MG63 (cell line): ENCODE measurements at regions not wholly inside any gene's neighbourhood (a gene's known extent, or its start where the extent isn't known, plus 50 kb on each side); places are given as distances from the start of the nearest gene placed in this dataset.
"Not testable (repeated sequence)": the region's sequence is repeated elsewhere in the genome, so short reads cannot be mapped to it uniquely, and the experiment has no call there.

Experiments
- DNase-seq: peaks from one replicate; pipeline ENCODE4 v3.0.0-alpha.2; 2020
- H3K27me3 ChIP-seq: fragments of 250-450 bp; sonication (Bioruptor Pico); 2 replicates; pipeline ENCODE4 v1.5.1; 2020; ENCODE audit warnings: mild to moderate bottlenecking, moderate library complexity
- H3K36me3 ChIP-seq: fragments of 250-450 bp; sonication (Bioruptor Pico); 2 replicates; pipeline ENCODE4 v1.5.1; 2020; ENCODE audit warnings: mild to moderate bottlenecking, moderate library complexity
- H3K4me3 ChIP-seq: fragments of 250-450 bp; sonication (Bioruptor Pico); 2 replicates; pipeline ENCODE4 v1.5.1; 2020; ENCODE audit warnings: mild to moderate bottlenecking, moderate library complexity
- H3K9me3 ChIP-seq: fragments of 250-450 bp; sonication (Bioruptor Pico); 2 replicates; pipeline ENCODE4 v1.5.1; 2020; ENCODE audit warnings: mild to moderate bottlenecking, moderate library complexity

- H3K9me3 ChIP-seq, result no peaks in the 10 kb centered on the region
- H3K4me3 ChIP-seq, result no peak overlapping the region
- no peaks in the 10 kb centered on the region for H3K36me3 ChIP-seq
- DNase-seq, result no peak
- H3K27me3 ChIP-seq, result no peaks in the 10 kb centered on the region
Observed at GRCh38 chr2:173567493-173567892, 212.8 kb downstream of the CDCA7 start.

DNA sequence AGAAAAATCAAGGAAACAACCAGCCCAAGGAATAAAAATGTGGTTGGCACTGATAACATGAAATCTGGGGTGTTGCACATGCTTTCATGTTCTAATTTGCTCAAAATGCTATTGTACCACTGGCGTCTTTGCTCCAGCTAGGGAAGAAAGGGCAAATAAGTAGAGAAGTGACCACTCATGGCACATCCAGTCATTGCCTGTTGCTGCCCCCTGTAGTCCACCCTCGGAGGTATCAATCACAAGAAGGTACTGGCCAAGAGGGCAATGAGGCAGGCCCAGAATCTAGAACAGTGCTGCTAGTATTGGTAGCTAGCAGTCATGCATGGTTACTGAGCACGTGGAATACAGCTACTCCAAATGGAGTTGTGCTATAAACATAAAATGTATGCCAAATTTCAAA is 213.4 kb downstream of the CDCA7 start:
- Histone ChIP-seq H3K36me3 (no peaks in the 10 kb centered on the region), H3K27me3 (no peaks in the 10 kb centered on the region), H3K9me3 (no peaks in the 10 kb centered on the region), H3K4me3 (no peak overlapping the region)
- DNase-seq, result peak; percentile 6

DNA sequence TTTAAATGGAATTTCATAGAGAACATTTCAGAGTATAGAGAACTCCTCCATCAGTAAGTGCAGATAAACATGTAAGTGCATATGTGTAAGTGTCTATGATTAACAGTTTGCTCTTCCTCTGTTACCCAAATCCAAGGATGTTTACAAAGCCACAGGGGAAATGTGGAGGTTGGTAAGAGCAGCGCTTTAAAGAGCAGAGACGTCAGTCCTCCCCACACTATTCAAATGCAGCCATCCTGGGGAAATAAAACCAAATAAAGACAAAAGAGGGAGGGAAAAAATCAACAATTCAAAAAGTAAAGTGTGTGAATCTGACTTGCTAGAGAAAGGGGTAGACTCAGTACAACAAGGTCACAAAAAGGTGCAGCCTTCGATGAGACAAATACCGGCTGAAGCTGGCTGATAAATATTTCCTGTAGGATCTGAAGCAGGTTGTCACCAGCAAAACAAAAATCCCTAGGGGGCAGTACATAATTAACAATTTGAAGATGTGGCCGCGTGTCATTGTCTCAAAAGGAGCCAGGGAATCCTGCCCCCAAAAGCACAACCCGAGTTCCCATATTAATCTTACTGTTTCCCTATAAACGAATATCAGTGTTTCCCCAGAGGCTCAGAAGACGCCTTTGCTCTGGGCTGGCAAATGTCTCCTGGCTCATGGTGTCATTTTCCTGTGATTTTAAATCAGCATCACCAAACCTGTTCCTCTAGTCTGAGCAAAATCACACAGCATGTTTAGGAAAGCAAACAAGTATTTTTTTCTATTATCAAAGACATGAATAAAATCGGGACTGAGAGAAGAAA is 216.5 kb downstream of the CDCA7 start:
- Histone ChIP-seq H3K36me3 (no peaks in the 10 kb centered on the region), H3K9me3 (no peaks in the 10 kb centered on the region; the same call in 1 of the 2 replicates), H3K27me3 (no peaks in the 10 kb centered on the region), H3K4me3 (no peak overlapping the region)
- no peak for DNase-seq

DNA sequence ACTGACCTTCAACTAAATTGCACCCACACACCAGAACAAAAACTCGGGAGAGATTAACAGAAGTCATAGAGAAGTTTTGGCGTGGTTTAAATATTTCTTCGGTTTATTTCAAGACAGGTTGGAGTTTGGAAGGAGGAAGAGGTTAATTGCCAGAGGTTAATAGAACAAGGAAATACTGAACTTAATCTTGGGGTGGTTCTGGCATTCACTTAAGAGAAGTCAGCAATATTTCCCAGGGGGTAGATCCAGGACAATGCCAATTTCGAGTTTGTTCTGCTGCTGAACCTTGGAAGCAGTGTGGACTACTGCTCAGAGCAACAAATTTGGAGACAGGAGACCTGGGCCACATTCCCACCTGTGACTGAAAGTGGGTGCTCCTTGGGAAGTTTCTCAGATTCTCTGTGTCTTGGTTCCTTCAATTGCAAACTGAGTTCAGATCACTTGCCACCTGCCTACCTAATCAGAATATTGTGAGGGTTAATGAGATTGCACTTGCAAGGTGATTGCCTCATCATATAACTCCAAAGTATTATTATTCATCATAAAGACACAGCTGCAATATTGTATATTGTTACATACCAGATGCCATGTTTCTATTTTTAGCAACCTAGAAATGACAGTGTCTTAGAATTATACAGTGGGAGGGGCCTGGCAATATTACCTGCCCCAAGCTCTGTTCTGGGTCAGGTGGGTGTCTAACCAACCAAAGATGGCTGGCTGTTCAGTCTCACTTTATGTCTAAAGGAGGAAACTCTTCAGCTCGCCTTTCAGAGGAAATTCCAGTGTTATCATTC is 217.4 kb downstream of the CDCA7 start:
- Histone ChIP-seq H3K9me3 (no peaks in the 10 kb centered on the region; the same call in 1 of the 2 replicates), H3K27me3 (no peaks in the 10 kb centered on the region), H3K4me3 (no peak overlapping the region), H3K36me3 (no peaks in the 10 kb centered on the region)
- DNase-seq, result no peak

- DNase-seq, result no peak
- no peak overlapping the region for H3K4me3 ChIP-seq
- no peaks in the 10 kb centered on the region for H3K36me3 ChIP-seq
- no peaks in the 10 kb centered on the region; the same call in 1 of the 2 replicates for H3K9me3 ChIP-seq
- H3K27me3 ChIP-seq, result no peaks in the 10 kb centered on the region
Observed at GRCh38 chr2:173572848-173573247, 218.2 kb downstream of the CDCA7 start.

- H3K9me3 ChIP-seq, H3K4me3 ChIP-seq, H3K27me3 ChIP-seq, DNase-seq, H3K36me3 ChIP-seq: not testable (repeated sequence)
Observed at GRCh38 chr2:173573782-173574181, 219.1 kb downstream of the CDCA7 start.

DNA sequence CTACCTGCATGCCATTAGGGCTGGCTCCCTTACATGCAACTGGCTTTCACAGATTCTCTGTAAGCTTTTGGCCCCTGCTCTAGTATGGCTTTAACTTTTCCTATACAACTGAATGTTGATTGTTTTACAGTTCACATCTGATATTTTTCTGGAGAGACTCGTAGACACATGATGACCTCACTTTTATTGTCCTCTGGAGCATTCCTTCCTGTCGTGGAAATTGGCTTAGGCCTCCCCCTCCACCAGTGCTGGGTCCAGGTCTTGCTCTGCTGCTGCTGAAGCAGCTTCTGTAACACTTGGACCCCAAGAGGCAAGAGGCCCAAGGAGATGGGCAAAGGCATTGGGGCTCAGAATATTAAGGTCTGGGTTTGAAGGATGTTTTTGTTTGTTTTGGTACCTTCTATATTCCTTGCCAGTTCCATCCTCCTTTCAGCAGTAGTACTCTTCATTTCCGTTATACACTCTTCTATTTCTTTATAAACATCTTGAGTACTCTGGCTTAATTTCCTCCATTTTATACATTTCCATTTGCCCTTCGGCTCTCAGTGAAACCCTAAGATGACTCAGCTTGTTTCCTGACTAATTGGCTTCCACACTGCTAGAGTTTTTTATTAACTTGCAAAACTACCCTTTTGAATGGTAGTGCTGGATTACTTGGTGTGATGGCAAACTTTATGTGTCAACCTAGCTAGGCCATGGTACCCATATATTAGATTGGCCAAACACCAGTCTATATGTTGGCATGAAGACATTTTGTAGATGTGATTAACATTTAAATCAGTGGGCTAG is 219.8 kb downstream of the CDCA7 start:
- no peak for DNase-seq
- no peaks in the 10 kb centered on the region; the same call in 1 of the 2 replicates for H3K9me3 ChIP-seq
- no peak overlapping the region for H3K4me3 ChIP-seq
- no peaks in the 10 kb centered on the region for H3K27me3 ChIP-seq
- no peaks in the 10 kb centered on the region for H3K36me3 ChIP-seq

DNA sequence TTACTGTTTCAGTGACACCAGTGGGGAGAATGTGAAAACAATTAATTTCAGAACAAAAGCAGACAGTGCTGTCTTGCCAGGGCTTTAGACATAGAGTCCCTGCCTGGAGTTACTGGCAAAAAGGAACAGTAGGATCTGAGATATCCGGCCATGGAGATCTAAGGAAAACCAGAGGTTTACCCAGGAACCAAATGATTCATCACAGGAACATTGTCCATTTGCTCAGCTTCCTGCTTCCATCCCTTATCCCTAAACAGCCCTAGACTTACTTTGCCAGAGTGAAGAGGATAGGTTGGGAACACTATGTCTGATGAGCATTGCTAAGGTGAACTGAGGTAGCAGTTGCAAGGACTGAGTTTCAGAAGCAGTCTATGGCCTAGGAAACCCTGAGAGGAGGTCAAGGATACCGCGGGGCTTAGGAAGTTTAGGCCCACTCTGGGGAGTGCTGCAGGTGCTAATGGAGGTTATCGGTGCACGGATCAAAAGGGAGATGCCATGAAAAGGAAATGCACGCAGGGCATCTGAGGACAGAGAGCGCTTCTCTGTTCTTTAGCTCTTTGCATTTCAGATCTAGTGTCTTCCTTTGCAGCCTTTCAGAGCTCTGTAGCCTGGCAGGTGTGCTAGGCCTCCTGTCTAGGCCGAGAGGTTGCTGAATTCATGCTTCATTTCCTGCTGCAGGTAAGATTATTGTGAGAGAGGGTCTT is 223.9 kb downstream of the CDCA7 start:
- no peak for DNase-seq
- Histone ChIP-seq H3K27me3 (no peaks in the 10 kb centered on the region), H3K9me3 (no peaks in the 10 kb centered on the region), H3K36me3 (no peaks in the 10 kb centered on the region), H3K4me3 (no peak overlapping the region)

DNA sequence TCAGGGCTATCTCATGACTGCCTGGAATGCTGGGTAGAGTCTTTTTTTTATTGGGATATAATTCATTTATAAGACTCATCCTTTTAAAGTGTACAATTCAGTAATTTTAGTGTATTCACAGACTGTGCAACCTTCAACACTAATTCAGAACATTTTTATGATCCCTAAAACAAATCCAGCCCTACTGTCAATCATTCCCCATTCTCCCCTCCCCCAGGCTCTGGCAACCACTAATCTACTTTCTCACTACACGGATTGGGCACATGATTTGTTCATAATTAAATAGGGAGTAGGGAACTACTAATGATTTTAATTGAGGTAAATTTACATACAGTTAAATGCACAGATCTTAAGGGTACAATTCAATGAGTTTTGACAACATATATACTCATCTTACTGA is 225.7 kb downstream of the CDCA7 start:
- H3K9me3 ChIP-seq, result peaks cover 2% of the 10 kb centered on the region; the same call in 1 of the 2 replicates
- DNase-seq, result no peak
- H3K4me3 ChIP-seq, result no peak overlapping the region
- H3K36me3 ChIP-seq, result no peaks in the 10 kb centered on the region
- H3K27me3 ChIP-seq, result no peaks in the 10 kb centered on the region

GRCh38 chr2:173580956-173581355 is 226.3 kb downstream of the CDCA7 start:
- DNase-seq, result no peak

GRCh38 chr2:173583196-173583595 is 228.5 kb downstream of the CDCA7 start:
- Histone ChIP-seq H3K4me3 (no peak overlapping the region), H3K9me3 (peaks cover 2% of the 10 kb centered on the region; the same call in 1 of the 2 replicates), H3K36me3 (no peaks in the 10 kb centered on the region), H3K27me3 (no peaks in the 10 kb centered on the region)
- no peak for DNase-seq

More at GRCh38 chr2:173580956-173581355, 226.3 kb downstream of the CDCA7 start:
- Histone ChIP-seq H3K27me3 (no peaks in the 10 kb centered on the region), H3K36me3 (no peaks in the 10 kb centered on the region), H3K4me3 (no peak overlapping the region), H3K9me3 (peaks cover 2% of the 10 kb centered on the region; the same call in 1 of the 2 replicates)

- DNase-seq, result no peak
- H3K4me3 ChIP-seq, result no peak overlapping the region
- H3K36me3 ChIP-seq, result no peaks in the 10 kb centered on the region
- H3K27me3 ChIP-seq, result no peaks in the 10 kb centered on the region
- H3K9me3 ChIP-seq, result peaks cover 2% of the 10 kb centered on the region; the same call in 1 of the 2 replicates
Observed at GRCh38 chr2:173584000-173584399, 229.3 kb downstream of the CDCA7 start.

GRCh38 chr2:173584676-173585458 is 230.2 kb downstream of the CDCA7 start:
- H3K36me3 ChIP-seq, result no peaks in the 10 kb centered on the region
- H3K27me3 ChIP-seq, result no peaks in the 10 kb centered on the region
- H3K4me3 ChIP-seq, result no peak overlapping the region
- no peak for DNase-seq
- peaks cover 2% of the 10 kb centered on the region; the same call in 1 of the 2 replicates for H3K9me3 ChIP-seq

GRCh38 chr2:173588931-173589369 is 234.3 kb downstream of the CDCA7 start:
- no peaks in the 10 kb centered on the region for H3K27me3 ChIP-seq
- no peak overlapping the region for H3K4me3 ChIP-seq
- no peak for DNase-seq
- peaks cover 18% of the 10 kb centered on the region for H3K9me3 ChIP-seq
- H3K36me3 ChIP-seq, result no peaks in the 10 kb centered on the region

- peaks cover 16% of the 10 kb centered on the region for H3K9me3 ChIP-seq
- no peak overlapping the region for H3K4me3 ChIP-seq
- no peaks in the 10 kb centered on the region for H3K27me3 ChIP-seq
- H3K36me3 ChIP-seq, result no peaks in the 10 kb centered on the region
- peak; percentile 43 for DNase-seq
Observed at GRCh38 chr2:173589604-173590275, 235.1 kb downstream of the CDCA7 start.
